EH (cell line): ENCODE measurements at regions not wholly inside any gene's neighbourhood (a gene's known extent, or its start where the extent isn't known, plus 50 kb on each side); places are given as distances from the start of the nearest gene placed in this dataset.
"Not testable (repeated sequence)": the region's sequence is repeated elsewhere in the genome, so short reads cannot be mapped to it uniquely, and the experiment has no call there.

Source experiments
- DNase-seq: peaks from one replicate; pipeline ENCODE4 v3.0.0-alpha.2; 2015; ENCODE audit warnings: low read depth

DNA sequence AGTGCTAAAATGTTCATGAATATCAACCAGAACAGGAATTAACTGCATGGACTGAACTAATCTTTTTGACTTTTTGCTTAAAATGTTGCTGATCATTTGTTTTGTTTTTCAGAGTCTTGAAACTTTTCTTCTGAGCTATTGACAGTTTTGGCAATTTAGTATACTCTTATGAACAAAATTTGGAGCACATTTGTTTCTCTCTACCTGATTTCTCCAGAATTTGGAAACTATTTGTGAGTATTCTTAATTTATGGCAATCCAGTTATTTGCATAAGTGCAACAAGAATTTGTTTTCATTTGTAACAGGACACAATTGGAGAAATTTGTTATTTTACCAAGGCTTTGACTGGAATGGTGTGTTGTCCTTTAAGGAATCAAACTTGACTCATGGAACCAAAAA is 107.4 kb downstream of the RTP4 start:
- not testable (repeated sequence) for DNase-seq

DNA sequence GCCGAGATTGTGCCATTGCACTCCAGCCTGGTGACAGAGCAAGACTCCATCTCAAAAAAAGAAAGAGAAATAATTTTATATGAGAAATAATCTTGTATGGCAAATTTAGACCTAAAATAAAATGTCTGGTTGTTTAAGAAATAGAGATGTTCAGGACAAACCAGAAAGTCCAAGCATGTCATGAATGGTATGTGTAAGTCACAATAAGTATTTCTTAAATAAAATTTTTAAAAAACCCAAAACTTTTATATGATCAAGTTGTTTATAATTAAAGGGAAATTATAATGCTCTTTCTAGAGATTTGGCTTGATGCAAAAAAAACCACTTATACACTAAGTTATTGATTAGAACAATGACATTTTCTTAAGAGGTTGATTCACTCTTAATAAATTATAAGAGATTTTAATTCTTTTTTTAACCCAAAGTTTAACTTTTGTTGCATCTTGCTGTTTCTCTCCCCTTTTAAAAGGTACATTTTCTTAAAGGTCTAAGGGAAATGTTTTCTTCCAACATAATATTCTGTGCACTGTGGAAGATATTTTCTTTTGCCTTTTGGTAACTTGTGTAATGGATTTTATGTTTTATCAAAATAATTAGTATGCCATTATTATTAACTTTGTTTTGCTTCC is 105.7 kb downstream of the RTP4 start:
- no peak for DNase-seq

DNA sequence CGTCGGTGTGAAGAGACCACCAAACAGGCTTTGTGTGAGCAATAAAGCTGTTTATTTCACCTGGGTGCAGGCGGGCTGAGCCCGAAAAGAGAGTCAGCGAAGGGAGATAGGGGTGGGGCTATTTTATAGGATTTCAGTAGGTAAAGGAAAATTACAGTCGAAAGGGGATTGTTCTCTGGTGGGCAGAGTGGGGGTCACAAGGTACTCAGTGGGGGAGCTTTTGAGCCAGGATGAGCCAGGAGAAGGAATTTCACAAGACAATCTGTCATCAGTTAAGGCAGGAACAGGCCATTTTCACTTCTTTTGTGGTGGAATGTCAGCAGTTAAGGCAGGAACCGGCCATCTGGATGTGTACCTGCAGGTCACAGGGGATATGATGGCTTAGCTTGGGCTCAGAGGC is 98.1 kb downstream of the RTP4 start:
- DNase-seq, result not testable (repeated sequence)

DNA sequence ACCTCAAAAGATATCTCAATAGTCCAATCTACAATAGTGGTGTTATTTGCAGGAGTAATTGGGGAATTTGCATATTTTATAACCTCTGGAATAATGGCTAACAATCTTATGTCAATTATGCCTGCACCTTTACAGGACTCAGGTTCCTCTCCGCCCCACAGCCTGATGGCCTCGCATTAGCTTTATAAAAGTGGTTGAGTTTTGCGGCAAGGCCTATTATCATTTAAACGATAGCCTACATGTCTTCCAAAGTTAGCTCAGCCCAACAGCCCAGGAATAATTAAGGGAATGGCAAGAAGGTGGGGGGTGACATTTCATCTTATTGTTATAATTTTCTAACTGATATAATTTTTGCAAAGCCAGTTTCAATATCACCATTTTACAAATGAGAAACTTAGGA is 97.3 kb downstream of the RTP4 start:
- no peak for DNase-seq

DNA sequence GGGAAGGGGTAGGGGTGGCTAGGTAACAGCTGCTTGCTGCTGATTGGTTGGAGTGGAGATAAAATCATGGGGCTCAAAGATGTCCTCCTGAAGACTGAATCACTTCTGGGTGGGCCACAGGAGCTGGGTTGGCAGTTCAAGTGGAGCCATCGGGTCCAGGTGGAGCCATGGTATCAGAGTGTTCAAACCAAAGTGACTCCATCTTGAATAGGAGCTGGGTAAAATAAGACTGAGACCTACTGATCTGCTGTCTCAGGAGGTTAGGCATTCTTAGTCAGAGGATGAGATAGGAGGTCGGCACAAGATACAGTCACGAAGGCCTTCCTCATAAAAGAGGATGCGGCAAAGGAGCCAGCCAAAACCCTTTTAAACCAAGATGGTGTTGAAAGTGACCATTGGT is 96.5 kb downstream of the RTP4 start:
- DNase-seq, result no peak

DNA sequence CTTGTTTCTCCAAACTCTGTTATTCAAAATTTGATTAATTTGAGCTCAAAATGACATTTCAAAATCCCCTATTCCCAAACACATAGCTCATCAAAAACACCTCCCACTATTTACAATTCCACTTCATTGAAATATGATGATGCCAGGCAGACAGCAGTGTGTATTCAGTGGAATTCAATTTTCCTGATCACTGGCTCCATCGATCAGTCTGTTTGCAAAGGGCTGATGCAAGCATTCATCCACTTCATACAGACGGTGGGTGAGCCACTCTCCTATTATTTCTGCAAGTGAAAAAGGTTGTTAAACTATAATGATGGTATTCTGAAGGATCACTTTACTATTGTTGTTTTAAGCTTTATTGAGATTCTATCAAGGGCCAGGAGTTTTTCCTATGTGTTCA is 90.7 kb downstream of the RTP4 start:
- DNase-seq, result no peak

DNA sequence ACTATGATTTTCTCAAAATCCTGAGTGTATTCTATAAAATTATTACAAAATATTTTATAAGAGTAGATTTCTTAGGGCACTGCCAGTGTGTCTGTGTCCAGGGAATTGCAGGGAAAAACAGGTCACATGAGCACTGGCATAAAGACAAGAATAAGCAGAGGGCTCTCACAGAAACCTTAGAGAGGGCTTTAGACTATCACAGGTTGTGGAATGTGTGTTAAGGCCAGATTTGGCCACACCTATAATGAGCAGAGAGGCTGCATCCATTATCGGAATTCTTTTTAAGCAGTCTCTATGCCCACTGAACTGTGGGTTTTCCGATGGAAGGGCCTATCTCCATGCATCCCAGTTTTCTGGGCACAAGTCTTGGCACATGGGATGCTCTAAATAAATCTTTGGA is 90.2 kb downstream of the RTP4 start:
- DNase-seq, result no peak

DNA sequence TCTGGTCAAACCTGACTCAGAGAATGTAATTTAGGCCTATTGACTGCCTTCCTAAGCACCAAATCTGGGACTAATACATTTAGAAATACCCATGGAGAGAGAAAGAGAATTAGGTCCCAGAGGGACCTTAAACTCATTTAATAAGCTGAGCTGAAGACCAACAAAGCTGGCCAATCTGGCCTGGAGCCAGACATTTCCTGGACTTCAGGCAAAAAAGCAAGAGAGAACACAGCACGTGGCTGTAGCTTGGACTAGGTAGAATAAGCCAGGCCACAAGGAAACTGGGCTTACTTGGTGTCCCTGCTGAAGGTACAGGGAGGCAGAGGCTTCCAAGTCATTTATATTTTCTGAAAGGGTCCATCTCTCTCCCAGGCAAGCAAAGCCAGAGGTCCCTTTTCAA is 88.1 kb downstream of the RTP4 start:
- DNase-seq, result peak; percentile 18

DNA sequence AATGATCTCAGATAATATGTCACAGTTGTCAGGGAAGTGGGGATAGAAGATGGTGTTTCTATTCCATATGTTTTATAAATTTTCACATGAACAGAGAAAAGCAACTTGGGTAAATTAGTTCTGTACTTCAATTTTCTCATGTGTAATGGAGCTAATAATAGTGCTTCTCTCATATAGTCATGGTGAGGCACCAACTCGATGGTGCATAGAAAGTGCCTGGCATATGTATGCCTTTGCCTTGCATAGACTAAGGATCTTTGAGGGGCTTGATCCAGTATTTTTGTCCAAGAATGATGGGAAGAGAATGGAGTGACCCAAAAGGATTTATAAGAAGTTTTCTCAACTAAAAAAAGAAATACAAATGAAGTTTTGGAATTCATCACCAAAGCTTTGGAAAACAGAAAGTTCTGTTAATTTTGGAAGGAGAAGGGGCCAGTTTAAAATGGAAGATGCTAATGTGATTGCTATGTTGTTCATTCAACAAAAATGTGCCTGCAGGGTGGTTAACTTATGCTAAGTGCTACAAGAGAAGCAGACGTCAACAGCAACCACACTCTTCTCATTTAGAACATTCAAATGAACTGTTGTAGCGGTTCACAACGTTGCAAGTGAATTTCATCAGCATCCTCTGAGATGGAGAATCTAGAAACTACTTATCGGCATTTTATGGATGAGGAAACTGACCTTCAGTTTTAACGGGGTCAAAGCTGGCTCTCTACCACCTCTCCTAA is 86.1 kb downstream of the RTP4 start:
- peak; percentile 46 for DNase-seq

DNA sequence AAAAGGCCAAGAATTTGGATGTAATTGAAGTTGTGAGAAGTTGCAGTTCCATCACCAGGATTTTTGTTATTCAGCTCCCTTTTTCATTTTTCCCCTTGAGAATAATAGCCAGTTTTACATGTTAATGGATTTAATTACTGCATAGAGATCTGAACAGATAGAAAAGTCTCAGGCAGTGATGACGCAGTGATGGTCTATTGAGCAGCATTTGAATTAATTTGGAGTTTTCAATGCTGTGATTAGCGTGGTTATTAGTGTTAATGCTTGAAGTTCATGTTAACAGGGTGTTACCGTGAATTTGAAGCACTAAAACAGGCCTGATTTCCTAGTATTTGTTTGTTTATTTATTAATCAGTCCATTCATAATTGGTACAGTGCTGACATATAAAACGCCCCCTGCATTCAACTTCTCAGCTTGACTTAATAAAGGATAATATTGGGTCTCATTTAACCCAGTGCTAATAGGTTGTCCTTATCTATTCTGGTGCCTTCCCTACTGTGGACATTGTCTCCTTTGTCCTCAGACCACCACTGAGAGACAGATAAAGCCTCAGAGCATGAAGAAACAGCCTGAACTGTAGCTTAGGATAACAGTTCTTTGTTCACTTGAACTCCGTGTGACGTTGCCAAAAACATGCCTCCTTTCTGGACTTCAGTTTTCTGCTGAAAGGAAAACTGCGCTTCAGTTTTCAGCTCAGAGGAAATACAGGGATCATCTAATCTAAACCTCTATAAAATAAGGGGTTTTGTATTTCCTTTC is 82.4 kb downstream of the RTP4 start:
- no peak for DNase-seq

DNA sequence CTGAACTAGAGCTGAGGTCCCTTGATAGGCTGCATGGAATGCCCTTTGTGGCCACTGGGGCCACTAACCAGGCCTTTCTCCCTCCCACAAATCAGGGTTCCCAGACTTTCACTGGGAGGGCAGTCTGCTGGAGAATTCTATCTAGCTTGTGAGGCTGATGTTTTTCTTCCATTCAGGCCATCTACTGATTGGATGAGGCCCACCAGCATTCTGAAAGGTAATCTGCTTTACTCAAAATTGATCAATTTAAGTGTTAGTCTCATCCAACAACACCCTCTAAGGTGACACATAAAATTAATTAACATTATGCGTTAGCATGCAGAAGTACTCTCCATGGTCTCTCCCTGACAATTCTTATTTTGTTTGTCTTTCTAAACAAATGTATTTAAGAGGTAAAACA is 80.5 kb downstream of the RTP4 start:
- DNase-seq, result no peak

DNA sequence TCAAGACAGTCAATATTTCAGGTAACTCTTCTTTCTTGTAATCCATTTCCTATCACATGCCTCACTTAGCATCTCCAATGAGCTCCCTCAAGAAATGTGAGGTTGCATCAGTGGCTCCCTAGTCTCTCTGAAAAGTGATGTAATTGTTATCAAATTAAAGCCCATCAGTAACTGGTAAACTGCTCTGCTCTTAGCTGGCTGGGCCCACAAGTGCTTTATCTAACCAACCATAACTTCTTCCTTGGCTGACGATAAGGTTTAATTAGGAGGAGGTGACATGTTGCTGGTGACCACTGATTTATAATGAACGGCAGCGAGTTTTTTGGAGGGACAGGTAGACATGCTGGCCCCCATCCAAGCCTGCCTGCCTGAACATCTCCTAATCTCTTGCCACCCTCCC is 79.6 kb downstream of the RTP4 start:
- DNase-seq, result no peak

DNA sequence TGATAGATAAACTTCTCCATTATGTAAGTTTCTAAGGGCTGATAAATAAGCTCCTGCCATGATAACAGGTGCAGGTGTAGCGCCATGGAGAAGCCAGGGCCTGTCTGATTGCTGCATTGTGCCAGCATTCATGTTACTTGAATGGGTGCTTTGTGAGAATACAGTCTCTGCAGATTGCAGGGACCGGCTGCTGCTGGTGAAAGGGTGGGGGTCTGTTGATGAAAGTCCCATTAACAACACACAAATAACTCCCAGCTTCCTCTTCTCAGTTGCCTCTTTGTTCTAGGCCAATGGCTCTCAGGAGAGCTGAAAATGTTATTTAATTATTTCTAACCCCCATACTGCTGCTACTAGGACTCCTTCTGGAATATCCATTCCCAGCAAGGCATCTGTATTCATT is 77.2 kb downstream of the RTP4 start:
- no peak for DNase-seq

DNA sequence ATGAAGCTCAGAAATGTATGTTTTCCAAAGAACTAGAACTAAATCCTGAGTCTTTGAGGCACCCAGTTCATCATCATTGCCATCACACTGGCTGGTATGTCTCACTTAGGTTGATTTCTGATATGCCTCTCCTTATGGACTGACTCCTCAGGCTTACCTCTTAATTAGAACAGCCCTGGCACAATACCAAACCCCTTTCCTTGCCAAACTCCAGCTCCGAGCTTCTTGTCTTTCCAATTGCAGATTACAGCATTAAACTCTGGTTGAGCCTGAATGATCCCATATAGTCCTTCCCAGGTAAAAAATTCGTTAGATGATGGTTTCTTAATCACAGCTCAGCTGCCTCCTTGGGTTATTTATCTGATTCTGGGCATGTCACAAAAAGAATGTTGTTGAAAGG is 66.3 kb downstream of the RTP4 start:
- DNase-seq, result no peak

DNA sequence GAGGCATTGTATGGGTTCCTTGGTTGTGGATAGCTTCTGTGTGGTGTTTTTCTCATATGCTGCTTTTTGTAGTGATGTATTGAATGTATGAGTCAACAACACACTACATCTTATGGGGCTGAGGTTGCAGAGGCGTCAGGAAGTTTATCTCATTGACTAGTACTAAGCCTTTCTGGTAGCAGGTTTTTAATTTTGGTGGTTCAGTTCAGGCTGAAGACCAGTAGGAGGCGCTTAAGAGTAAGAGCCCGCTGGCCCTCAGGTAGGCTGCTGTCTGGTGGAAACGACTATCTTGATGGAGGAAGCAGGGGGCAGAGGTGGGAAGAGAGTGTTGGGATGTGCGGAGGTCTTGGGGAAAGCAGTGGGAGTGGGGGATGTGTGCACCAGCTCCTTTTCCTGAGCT is 62.4 kb downstream of the RTP4 start:
- DNase-seq, result no peak
